Keratinocyte (primary cell): ENCODE measurements at regions not wholly inside any gene's neighbourhood (a gene's known extent, or its start where the extent isn't known, plus 50 kb on each side); places are given as distances from the start of the nearest gene placed in this dataset.

ENCODE experiments used
- CTCF ChIP-seq, 3 experiments: IDR thresholded peaks in 1 of 3; conservative IDR thresholded peaks in 1 of 3; optimal IDR thresholded peaks in 1 of 3; 2 replicates in 2 of 3; 3 replicates in 1 of 3; pipeline versions ENCODE3 to v1.5.1; 2011; ENCODE audit warnings: low read length in 3 of 3, mild to moderate bottlenecking in 3 of 3, moderate library complexity in 2 of 3, control low read depth in 1 of 3, inconsistent platforms in 1 of 3; ENCODE audit not compliant: insufficient read depth in 2 of 3; ENCODE audit errors: extremely low read depth in 1 of 3
- EZH2 ChIP-seq: IDR thresholded peaks from one replicate; pipeline ENCODE4 v1.6.1; 2012; ENCODE audit warnings: inconsistent platforms, mild to moderate bottlenecking, low read length, moderate library complexity

- TF ChIP-seq CTCF (optimal IDR thresholded peaks at IDR 0.05 in 1 of 3, IDR thresholded peaks at IDR 0.05 in 1 of 3, conservative IDR thresholded peaks at IDR 0.05 in 1 of 3; ENCODE audit: extremely low read depth in 1 of 3, insufficient read depth in 2 of 3, low read length in 3 of 3) (no peak), EZH2 (no peak)
These were observed 61.0 kb upstream of the LYVE1 start for GRCh38 chr11:10629411-10630002.
